Body of pancreas (tissue), 4 donors: ENCODE measurements at regions not wholly inside any gene's neighbourhood (a gene's known extent, or its start where the extent isn't known, plus 50 kb on each side); places are given as distances from the start of the nearest gene placed in this dataset.
"Not testable (repeated sequence)": the region's sequence is repeated elsewhere in the genome, so short reads cannot be mapped to it uniquely, and the experiment has no call there.

Experiments
- CTCF ChIP-seq, 7 experiments: fragments of 450-650 bp in 4 of 7; fragments of 200-600 bp in 3 of 7; sonication (generic) in 3 of 7; IDR thresholded peaks; one replicate each; pipeline ENCODE4 v1.5.1; 2016 to 2019; ENCODE audit warnings: antibody characterized with exemption in 7 of 7
- POLR2A ChIP-seq, 3 donors: fragments of 450-650 bp; IDR thresholded peaks; one replicate each; pipeline ENCODE4 v1.6.1; 2016; ENCODE audit warnings: antibody characterized with exemption in 3 of 3, mild to moderate bottlenecking in 2 of 3

GRCh38 chrX:74030766-74031165 is 178.3 kb upstream of the XIST start:
- not testable (repeated sequence) for TF ChIP-seq CTCF, POLR2A (IDR thresholded peaks at IDR 0.05)
